ENCODE measurements at regions not wholly inside any gene's neighbourhood (a gene's known extent, or its start where the extent isn't known, plus 50 kb on each side); places are given as distances from the start of the nearest gene placed in this dataset.

- TF ChIP-seq CTCF (conservative IDR thresholded peaks at IDR 0.05; ENCODE audit: low read length): no peak
- TF ChIP-seq EZH2phosphoT487 (IDR thresholded peaks at IDR 0.05; ENCODE audit: borderline replicate concordance): no peak
Observed at GRCh38 chr13:47408546-47409319, 511.9 kb upstream of the HTR2A start.

All from Loucy (cell line).